ENCODE measurements at regions not wholly inside any gene's neighbourhood (a gene's known extent, or its start where the extent isn't known, plus 50 kb on each side); places are given as distances from the start of the nearest gene placed in this dataset.

DNA sequence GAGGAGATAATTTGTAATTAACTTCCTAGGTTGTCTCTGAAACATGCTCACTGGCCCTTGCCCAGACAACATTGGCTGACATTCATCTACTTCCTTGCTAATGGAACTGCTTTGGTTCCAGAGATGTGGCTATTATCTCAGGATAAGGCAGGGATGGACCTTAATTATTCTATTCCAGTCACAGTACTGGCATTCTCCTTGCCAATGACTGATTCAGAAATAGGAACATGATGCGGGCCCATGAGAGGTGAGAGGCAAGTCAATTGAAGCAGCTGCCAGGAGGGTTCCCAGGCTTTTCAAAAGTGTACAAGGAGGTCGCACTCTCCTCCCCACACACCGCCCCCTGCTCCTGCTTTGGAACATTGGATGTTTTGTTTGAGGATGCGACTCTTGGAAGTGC, 109.6 kb upstream of the DGKB start:
- TF ChIP-seq, protein P1, sequence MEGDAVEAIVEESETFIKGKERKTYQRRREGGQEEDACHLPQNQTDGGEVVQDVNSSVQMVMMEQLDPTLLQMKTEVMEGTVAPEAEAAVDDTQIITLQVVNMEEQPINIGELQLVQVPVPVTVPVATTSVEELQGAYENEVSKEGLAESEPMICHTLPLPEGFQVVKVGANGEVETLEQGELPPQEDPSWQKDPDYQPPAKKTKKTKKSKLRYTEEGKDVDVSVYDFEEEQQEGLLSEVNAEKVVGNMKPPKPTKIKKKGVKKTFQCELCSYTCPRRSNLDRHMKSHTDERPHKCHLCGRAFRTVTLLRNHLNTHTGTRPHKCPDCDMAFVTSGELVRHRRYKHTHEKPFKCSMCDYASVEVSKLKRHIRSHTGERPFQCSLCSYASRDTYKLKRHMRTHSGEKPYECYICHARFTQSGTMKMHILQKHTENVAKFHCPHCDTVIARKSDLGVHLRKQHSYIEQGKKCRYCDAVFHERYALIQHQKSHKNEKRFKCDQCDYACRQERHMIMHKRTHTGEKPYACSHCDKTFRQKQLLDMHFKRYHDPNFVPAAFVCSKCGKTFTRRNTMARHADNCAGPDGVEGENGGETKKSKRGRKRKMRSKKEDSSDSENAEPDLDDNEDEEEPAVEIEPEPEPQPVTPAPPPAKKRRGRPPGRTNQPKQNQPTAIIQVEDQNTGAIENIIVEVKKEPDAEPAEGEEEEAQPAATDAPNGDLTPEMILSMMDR (conservative IDR thresholded peaks at IDR 0.05; ENCODE audit: control insufficient read depth, insufficient read depth, low read depth, low read length), result no peak
- H3K4me3 ChIP-seq (ENCODE audit: control insufficient read depth, low read depth, low read length), result no peak overlapping the region
- DNase-seq (ENCODE audit: low read depth), result no peak

DNA sequence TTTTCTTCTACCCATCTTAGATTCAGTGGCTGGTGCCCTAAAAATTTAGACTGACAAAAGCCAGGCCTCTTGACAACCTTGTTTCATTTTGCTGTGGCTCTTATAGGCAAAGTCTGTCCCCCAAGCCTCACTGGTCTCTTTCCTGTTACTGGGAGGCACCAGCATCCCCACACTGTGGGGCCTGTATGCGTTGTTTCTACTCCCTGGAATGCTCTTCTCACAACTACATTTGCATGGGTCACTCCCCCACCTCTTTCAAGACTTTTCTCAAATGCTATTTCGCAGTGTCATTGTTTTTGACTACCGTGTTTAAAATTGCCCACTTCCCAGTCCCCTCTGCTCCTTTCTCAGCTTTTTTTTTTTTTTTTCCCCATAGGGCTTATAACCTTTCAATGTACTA, 108.7 kb upstream of the DGKB start:
- H3K4me3 ChIP-seq (ENCODE audit: control insufficient read depth, low read depth, low read length), result no peak overlapping the region
- no peak for DNase-seq (ENCODE audit: low read depth)
- TF ChIP-seq, protein P1 (conservative IDR thresholded peaks at IDR 0.05; ENCODE audit: control insufficient read depth, insufficient read depth, low read depth, low read length), result no peak

DNA sequence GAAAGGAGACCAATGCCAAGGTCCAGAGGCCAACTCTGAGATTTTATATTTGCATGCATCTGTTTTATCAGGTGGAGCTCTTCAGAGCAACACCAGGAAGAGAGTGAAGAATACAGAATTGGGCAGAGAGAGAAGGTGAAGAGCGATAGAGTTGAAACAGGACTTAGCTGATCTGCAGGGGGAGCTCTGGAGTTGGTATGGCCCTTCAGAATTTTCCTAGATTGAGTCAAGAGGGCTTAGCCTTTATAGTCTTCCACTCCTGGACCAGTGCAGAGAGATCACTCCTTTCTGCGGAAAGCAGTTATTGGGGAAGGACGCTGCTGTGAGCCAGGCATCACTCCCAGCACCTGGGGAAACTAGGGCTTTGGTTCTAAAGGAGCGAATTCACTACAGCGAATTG, 105.0 kb upstream of the DGKB start:
- TF ChIP-seq, protein P1 (conservative IDR thresholded peaks at IDR 0.05; ENCODE audit: control insufficient read depth, insufficient read depth, low read depth, low read length), result peak; percentile 39
- no peak overlapping the region for H3K4me3 ChIP-seq (ENCODE audit: control insufficient read depth, low read depth, low read length)
- DNase-seq (ENCODE audit: low read depth), result peak; percentile 7

DNA sequence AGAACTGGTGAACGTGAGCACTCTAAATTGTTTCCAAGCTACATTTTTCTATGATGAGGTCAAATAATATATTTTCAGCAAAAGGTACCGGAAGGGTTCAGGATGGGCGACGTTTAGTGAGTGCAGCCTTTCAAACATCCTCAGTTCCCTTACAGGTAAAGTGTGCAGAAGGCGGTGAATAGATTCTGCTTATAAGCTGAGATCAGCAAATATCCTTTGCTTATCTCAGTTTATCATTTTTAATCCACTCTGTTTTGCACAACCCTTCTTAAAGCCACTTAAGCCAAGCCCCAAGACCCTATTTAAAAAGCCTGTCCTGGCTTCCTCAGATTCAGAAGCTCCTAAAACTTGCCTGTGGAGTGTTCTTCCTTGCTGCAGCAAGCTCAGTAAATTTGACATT, 103.1 kb upstream of the DGKB start:
- H3K4me3 ChIP-seq (ENCODE audit: control insufficient read depth, low read depth, low read length), result no peak overlapping the region
- TF ChIP-seq, protein P1 (conservative IDR thresholded peaks at IDR 0.05; ENCODE audit: control insufficient read depth, insufficient read depth, low read depth, low read length), result no peak
- no peak for DNase-seq (ENCODE audit: low read depth)

DNA sequence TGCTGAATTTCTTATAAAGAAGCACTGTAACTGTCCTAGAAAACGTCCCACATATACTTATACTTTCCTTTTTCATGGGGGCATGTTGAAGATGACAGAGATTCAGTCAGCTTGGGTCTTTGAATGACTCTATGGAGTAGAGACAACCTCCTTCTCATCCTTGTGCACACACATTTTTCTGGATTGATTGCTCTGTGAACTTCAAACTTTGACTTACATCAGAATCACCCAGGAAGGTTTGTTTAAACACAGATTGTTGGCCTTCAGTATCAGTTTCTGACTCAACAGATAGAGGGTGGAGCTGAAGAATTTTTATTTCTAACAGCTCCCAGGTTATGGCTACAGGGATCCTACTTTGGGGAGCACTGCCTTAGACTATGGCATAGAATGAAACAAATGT, 97.6 kb upstream of the DGKB start:
- no peak overlapping the region for H3K4me3 ChIP-seq (ENCODE audit: control insufficient read depth, low read depth, low read length)
- DNase-seq (ENCODE audit: low read depth), result no peak
- TF ChIP-seq, protein P1 (conservative IDR thresholded peaks at IDR 0.05; ENCODE audit: control insufficient read depth, insufficient read depth, low read depth, low read length), result no peak

DNA sequence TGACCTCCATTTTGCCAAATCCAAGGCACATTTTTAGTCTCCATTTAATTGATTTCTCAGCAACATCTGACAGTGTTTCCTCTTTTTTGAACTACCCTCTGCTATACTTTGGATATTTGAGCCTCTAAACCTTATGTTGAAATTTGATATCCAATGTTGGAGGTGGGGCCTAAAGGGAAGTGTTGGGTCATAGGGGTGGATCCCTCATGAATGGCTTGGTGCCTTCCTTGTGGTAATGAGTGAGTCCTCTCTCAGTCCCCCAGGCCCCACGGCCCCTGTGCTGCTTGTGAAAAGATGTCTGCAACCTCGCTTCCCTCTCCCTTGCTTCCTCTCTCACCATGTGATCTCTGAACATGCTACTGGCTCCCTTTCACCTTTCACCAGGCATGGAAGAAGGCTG, 96.8 kb upstream of the DGKB start:
- no peak for DNase-seq (ENCODE audit: low read depth)
- H3K4me3 ChIP-seq (ENCODE audit: control insufficient read depth, low read depth, low read length), result no peak overlapping the region
- TF ChIP-seq, protein P1 (conservative IDR thresholded peaks at IDR 0.05; ENCODE audit: control insufficient read depth, insufficient read depth, low read depth, low read length), result no peak

DNA sequence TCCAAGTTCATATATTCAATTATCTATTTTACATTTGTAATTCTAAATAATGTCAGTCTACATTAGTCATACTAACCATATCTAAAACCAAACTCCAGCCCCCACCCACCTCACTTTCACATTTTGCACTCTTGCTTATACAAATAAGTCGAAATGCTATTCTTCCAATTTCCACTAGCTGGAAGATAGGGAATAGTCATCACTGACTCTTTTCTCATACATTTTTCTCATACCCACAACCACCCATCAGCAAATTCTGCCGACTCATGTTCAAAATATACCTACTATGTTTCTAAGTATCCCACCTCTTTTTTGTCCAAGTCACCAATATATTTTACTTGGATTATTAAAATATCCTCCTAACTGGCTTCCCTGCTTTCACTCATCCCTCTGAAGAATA, 93.2 kb upstream of the DGKB start:
- DNase-seq (ENCODE audit: low read depth), result no peak
- TF ChIP-seq, protein P1 (conservative IDR thresholded peaks at IDR 0.05; ENCODE audit: control insufficient read depth, insufficient read depth, low read depth, low read length), result no peak
- H3K4me3 ChIP-seq (ENCODE audit: control insufficient read depth, low read depth, low read length), result no peak overlapping the region
